KOPT-K1 (cell line): ENCODE measurements at regions not wholly inside any gene's neighbourhood (a gene's known extent, or its start where the extent isn't known, plus 50 kb on each side); places are given as distances from the start of the nearest gene placed in this dataset.
"Not testable (repeated sequence)": the region's sequence is repeated elsewhere in the genome, so short reads cannot be mapped to it uniquely, and the experiment has no call there.

Source experiments
- H3K27ac ChIP-seq: fragments of 200-600 bp; sonication (generic); 2 replicates; pipeline ENCODE4 v1.5.1; 2016; ENCODE audit warnings: antibody characterized with exemption, mild to moderate bottlenecking, low read depth, low read length; ENCODE audit not compliant: poor library complexity, severe bottlenecking
- H3K36me3 ChIP-seq: fragments of 200-600 bp; sonication (generic); 2 replicates; pipeline ENCODE4 v1.5.1; 2017; ENCODE audit warnings: antibody characterized with exemption, mild to moderate bottlenecking, low read length, moderate library complexity; ENCODE audit not compliant: insufficient read depth
- H3K9me3 ChIP-seq: fragments of 200-600 bp; sonication (generic); 2 replicates; pipeline ENCODE4 v1.5.1; 2017; ENCODE audit warnings: antibody characterized with exemption, low read length, mild to moderate bottlenecking; ENCODE audit not compliant: insufficient read depth, poor library complexity, severe bottlenecking

GRCh38 chrX:20712811-20713210 lies 446.1 kb upstream of the RPS6KA3 start:
- no peak overlapping the region for H3K27ac ChIP-seq
- H3K9me3 ChIP-seq, result no peaks in the 10 kb centered on the region
- H3K36me3 ChIP-seq, result no peaks in the 10 kb centered on the region

- no peaks in the 10 kb centered on the region for H3K9me3 ChIP-seq
- no peak overlapping the region for H3K27ac ChIP-seq
- H3K36me3 ChIP-seq, result no peaks in the 10 kb centered on the region
Measured at GRCh38 chrX:20711366-20711765, 444.7 kb upstream of the RPS6KA3 start.

GRCh38 chrX:20693078-20693477 lies 426.4 kb upstream of the RPS6KA3 start:
- Histone ChIP-seq H3K27ac (no peak overlapping the region), H3K9me3 (no peaks in the 10 kb centered on the region), H3K36me3 (no peaks in the 10 kb centered on the region)

- H3K27ac ChIP-seq, result no peak overlapping the region
- no peaks in the 10 kb centered on the region for H3K9me3 ChIP-seq
- H3K36me3 ChIP-seq, result no peaks in the 10 kb centered on the region
Measured at GRCh38 chrX:20686256-20686655, 419.5 kb upstream of the RPS6KA3 start.

GRCh38 chrX:20685652-20686051 lies 418.9 kb upstream of the RPS6KA3 start:
- no peak overlapping the region for H3K27ac ChIP-seq
- no peaks in the 10 kb centered on the region for H3K9me3 ChIP-seq
- H3K36me3 ChIP-seq, result no peaks in the 10 kb centered on the region

- no peak overlapping the region for H3K27ac ChIP-seq
- no peaks in the 10 kb centered on the region for H3K36me3 ChIP-seq
- H3K9me3 ChIP-seq, result no peaks in the 10 kb centered on the region
Measured at GRCh38 chrX:20681683-20682082, 415.0 kb upstream of the RPS6KA3 start.

- Histone ChIP-seq H3K36me3 (no peaks in the 10 kb centered on the region), H3K27ac (no peak overlapping the region), H3K9me3 (no peaks in the 10 kb centered on the region)
Measured at GRCh38 chrX:20680998-20681397, 414.3 kb upstream of the RPS6KA3 start.

- H3K36me3 ChIP-seq, result no peaks in the 10 kb centered on the region
- H3K9me3 ChIP-seq, result no peaks in the 10 kb centered on the region
- no peak overlapping the region for H3K27ac ChIP-seq
Measured at GRCh38 chrX:20672476-20672875, 405.8 kb upstream of the RPS6KA3 start.

- not testable (repeated sequence) for H3K27ac ChIP-seq, H3K9me3 ChIP-seq, H3K36me3 ChIP-seq
Measured at GRCh38 chrX:20671746-20672145, 405.0 kb upstream of the RPS6KA3 start.

- Histone ChIP-seq H3K9me3 (no peaks in the 10 kb centered on the region), H3K27ac (no peak overlapping the region), H3K36me3 (no peaks in the 10 kb centered on the region)
Measured at GRCh38 chrX:20670611-20671010, 403.9 kb upstream of the RPS6KA3 start.

- Histone ChIP-seq H3K27ac (no peak overlapping the region), H3K36me3 (no peaks in the 10 kb centered on the region), H3K9me3 (no peaks in the 10 kb centered on the region)
Measured at GRCh38 chrX:20668550-20668949, 401.8 kb upstream of the RPS6KA3 start.

GRCh38 chrX:20666331-20666730 lies 399.6 kb upstream of the RPS6KA3 start:
- H3K27ac ChIP-seq, result no peak overlapping the region
- H3K9me3 ChIP-seq, result no peaks in the 10 kb centered on the region
- no peaks in the 10 kb centered on the region for H3K36me3 ChIP-seq

GRCh38 chrX:20665481-20665880 lies 398.8 kb upstream of the RPS6KA3 start:
- Histone ChIP-seq H3K36me3 (no peaks in the 10 kb centered on the region), H3K9me3 (no peaks in the 10 kb centered on the region), H3K27ac (no peak overlapping the region)

- Histone ChIP-seq H3K27ac (no peak overlapping the region), H3K36me3 (no peaks in the 10 kb centered on the region), H3K9me3 (no peaks in the 10 kb centered on the region)
Measured at GRCh38 chrX:20664774-20665173, 398.1 kb upstream of the RPS6KA3 start.

GRCh38 chrX:20664131-20664530 lies 397.4 kb upstream of the RPS6KA3 start:
- no peaks in the 10 kb centered on the region for H3K36me3 ChIP-seq
- H3K9me3 ChIP-seq, result no peaks in the 10 kb centered on the region
- H3K27ac ChIP-seq, result no peak overlapping the region

- Histone ChIP-seq H3K27ac (no peak overlapping the region), H3K9me3 (no peaks in the 10 kb centered on the region), H3K36me3 (no peaks in the 10 kb centered on the region)
Measured at GRCh38 chrX:20663336-20663735, 396.6 kb upstream of the RPS6KA3 start.

- H3K27ac ChIP-seq, result no peak overlapping the region
- H3K36me3 ChIP-seq, result no peaks in the 10 kb centered on the region
- H3K9me3 ChIP-seq, result no peaks in the 10 kb centered on the region
Measured at GRCh38 chrX:20656721-20657120, 390.0 kb upstream of the RPS6KA3 start.
